Endothelial cell of umbilical vein (primary cell): ENCODE measurements at regions not wholly inside any gene's neighbourhood (a gene's known extent, or its start where the extent isn't known, plus 50 kb on each side); places are given as distances from the start of the nearest gene placed in this dataset.

Experiments used
- CTCF ChIP-seq, 2 donors: IDR thresholded peaks; 1 replicate in 1 of 2; 2 replicates in 1 of 2; pipeline ENCODE4 v1.5.1; 2011; ENCODE audit warnings: low read length in 2 of 2, mild to moderate bottlenecking in 2 of 2, moderate library complexity in 2 of 2, control low read depth in 1 of 2, inconsistent platforms in 1 of 2, low read depth in 1 of 2; ENCODE audit not compliant: insufficient read depth in 1 of 2; ENCODE audit errors: extremely low read depth in 1 of 2
- EZH2 ChIP-seq: IDR thresholded peaks from 2 replicates; pipeline ENCODE4 v1.6.1; 2012; ENCODE audit warnings: borderline replicate concordance, low read depth, mild to moderate bottlenecking, moderate library complexity, low read length, inconsistent platforms; ENCODE audit not compliant: severe bottlenecking
- MYC ChIP-seq: IDR thresholded peaks from one replicate; pipeline ENCODE4 v1.6.1; 2011; ENCODE audit warnings: mild to moderate bottlenecking, low read depth, low read length
- POLR2A ChIP-seq: IDR thresholded peaks from 2 replicates; pipeline ENCODE4 v1.6.1; 2012; ENCODE audit warnings: low read depth, mild to moderate bottlenecking, control low read depth, low read length

GRCh38 chr6:100276311-100277057, 188.2 kb downstream of the SIM1 start:
- no peak for TF ChIP-seq CTCF (IDR thresholded peaks at IDR 0.05; ENCODE audit: extremely low read depth in 1 of 2, insufficient read depth in 1 of 2, low read depth in 1 of 2, low read length in 2 of 2)
- TF ChIP-seq POLR2A, result no peak
- TF ChIP-seq EZH2, result no peak
- no peak for TF ChIP-seq MYC
